ENCODE measurements at regions not wholly inside any gene's neighbourhood (a gene's known extent, or its start where the extent isn't known, plus 50 kb on each side); places are given as distances from the start of the nearest gene placed in this dataset.

DNA sequence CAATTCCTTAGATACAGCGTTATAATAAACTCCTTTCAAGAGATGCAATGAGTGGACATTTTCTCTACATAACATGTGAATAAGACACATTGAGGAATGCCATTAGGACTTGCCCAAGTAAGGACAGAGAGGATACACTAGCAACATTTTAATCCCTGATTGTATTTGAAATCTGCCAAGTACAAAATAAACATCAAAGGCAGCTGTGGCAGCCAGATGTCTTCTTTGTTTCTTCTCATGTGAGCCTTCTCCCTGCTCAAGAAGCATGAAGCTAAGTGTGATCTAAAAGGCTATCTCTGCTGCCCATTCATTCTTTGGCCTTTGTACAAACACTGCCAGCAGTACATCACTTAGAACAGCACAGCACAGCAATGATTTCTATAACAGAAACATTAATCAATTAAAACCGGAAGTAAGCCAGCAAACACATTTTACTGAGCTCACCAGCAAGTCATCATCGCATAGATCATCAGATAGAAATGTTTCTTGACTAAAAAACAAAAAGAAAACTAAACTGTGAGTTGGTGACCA lies 364.0 kb downstream of the CNTN6 start:
- Mint-ChIP-seq H3K4me1 (no peaks in the 10 kb centered on the region), H3K4me3 (no peak overlapping the region), H3K9me3 (peaks cover 0 to 8% (median 4%) of the 10 kb centered on the region in 7 donors), H3K27me3 (ENCODE audit: low read depth in 3 of 3) (no peaks in the 10 kb centered on the region), H3K27ac (no peak overlapping the region), H3K36me3 (no peaks in the 10 kb centered on the region)
- intact Hi-C loops (cut with micrococcal nuclease), result no loop called here
- Histone ChIP-seq H4K20me1 (ENCODE audit: insufficient read depth, low read length) (no peaks in the 10 kb centered on the region), H3K36me3 (replicated peaks in 1 of 2; ENCODE audit: control insufficient read depth in 1 of 2, insufficient read depth in 2 of 2, low read length in 2 of 2) (no peaks in the 10 kb centered on the region), H3K27ac (ENCODE audit: low read depth in 1 of 2, low read length in 2 of 2) (no peak overlapping the region), H3K79me2 (ENCODE audit: insufficient read depth, low read length) (no peaks in the 10 kb centered on the region), H2AFZ (ENCODE audit: insufficient read depth, low read depth, low read length, poor library complexity, severe bottlenecking) (no peak overlapping the region), H3K9ac (ENCODE audit: insufficient read depth, low read length, poor library complexity, severe bottlenecking) (no peak overlapping the region), H3K27me3 (ENCODE audit: control insufficient read depth in 2 of 2, insufficient read depth in 2 of 2, low read length in 2 of 2) (no peaks in the 10 kb centered on the region), H3K9me3 (replicated peaks in 1 of 2; ENCODE audit: control insufficient read depth in 1 of 2, insufficient read depth in 1 of 2, low read length in 2 of 2) (peaks cover 0 to 2% of the 10 kb centered on the region in 2 donors), H3K4me1 (ENCODE audit: control insufficient read depth in 1 of 2, insufficient read depth in 2 of 2, low read length in 2 of 2) (no peaks in the 10 kb centered on the region), H3K4me2 (replicated peaks; ENCODE audit: extremely low read depth, low read length, poor library complexity, severe bottlenecking) (no peak overlapping the region), H3K4me3 (replicated peaks in 1 of 3; ENCODE audit: low read depth in 2 of 3, low read length in 3 of 3) (no peak overlapping the region)
- TF ChIP-seq, protein P1, sequence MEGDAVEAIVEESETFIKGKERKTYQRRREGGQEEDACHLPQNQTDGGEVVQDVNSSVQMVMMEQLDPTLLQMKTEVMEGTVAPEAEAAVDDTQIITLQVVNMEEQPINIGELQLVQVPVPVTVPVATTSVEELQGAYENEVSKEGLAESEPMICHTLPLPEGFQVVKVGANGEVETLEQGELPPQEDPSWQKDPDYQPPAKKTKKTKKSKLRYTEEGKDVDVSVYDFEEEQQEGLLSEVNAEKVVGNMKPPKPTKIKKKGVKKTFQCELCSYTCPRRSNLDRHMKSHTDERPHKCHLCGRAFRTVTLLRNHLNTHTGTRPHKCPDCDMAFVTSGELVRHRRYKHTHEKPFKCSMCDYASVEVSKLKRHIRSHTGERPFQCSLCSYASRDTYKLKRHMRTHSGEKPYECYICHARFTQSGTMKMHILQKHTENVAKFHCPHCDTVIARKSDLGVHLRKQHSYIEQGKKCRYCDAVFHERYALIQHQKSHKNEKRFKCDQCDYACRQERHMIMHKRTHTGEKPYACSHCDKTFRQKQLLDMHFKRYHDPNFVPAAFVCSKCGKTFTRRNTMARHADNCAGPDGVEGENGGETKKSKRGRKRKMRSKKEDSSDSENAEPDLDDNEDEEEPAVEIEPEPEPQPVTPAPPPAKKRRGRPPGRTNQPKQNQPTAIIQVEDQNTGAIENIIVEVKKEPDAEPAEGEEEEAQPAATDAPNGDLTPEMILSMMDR (IDR thresholded peaks at IDR 0.05), result no peak
- 50% methylated on average over 2 of the region's 3 CpGs for WGBS (ENCODE audit: insufficient coverage)
- DNase-seq, result no peak

DNA sequence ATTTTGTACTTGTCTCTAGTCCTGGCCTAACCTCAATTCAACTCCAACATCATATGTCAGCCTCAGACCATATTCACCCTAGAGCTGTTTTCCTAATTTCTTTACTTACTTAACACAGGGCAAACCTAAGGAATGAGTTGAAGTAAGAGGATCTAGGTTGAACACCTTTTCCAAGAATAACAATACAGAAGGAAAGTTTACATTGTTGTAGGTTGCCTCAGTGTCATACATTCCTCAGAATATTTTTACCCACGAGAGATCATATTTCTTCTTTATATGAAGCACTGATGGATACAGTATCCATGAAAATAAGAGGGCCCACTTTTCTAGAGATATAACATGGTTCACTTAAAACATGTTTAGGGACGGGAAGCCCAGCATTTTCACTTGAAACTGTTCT lies 369.5 kb downstream of the CNTN6 start:
- no peak overlapping the region for H3K4me3 Mint-ChIP-seq
- Histone ChIP-seq H2AFZ (ENCODE audit: insufficient read depth, low read depth, low read length, poor library complexity, severe bottlenecking) (no peak overlapping the region), H3K4me3 (replicated peaks in 1 of 3; ENCODE audit: low read depth in 2 of 3, low read length in 3 of 3) (no peak overlapping the region), H3K9ac (ENCODE audit: insufficient read depth, low read length, poor library complexity, severe bottlenecking) (no peak overlapping the region), H3K36me3 (replicated peaks in 1 of 2; ENCODE audit: control insufficient read depth in 1 of 2, insufficient read depth in 2 of 2, low read length in 2 of 2) (no peaks in the 10 kb centered on the region), H3K9me3 (replicated peaks in 1 of 2; ENCODE audit: control insufficient read depth in 1 of 2, insufficient read depth in 1 of 2, low read length in 2 of 2) (peaks cover 4 to 12% of the 10 kb centered on the region in 2 donors), H3K27ac (ENCODE audit: low read depth in 1 of 2, low read length in 2 of 2) (no peak overlapping the region), H3K27me3 (ENCODE audit: control insufficient read depth in 2 of 2, insufficient read depth in 2 of 2, low read length in 2 of 2) (no peaks in the 10 kb centered on the region), H3K4me1 (ENCODE audit: control insufficient read depth in 1 of 2, insufficient read depth in 2 of 2, low read length in 2 of 2) (no peaks in the 10 kb centered on the region), H4K20me1 (ENCODE audit: insufficient read depth, low read length) (no peaks in the 10 kb centered on the region), H3K4me2 (replicated peaks; ENCODE audit: extremely low read depth, low read length, poor library complexity, severe bottlenecking) (no peak overlapping the region), H3K79me2 (ENCODE audit: insufficient read depth, low read length) (no peaks in the 10 kb centered on the region)
- WGBS (ENCODE audit: insufficient coverage), result no CpG with 5 or more reads among the region's 2 CpGs
- no peaks in the 10 kb centered on the region for H3K27me3 Mint-ChIP-seq (ENCODE audit: low read depth in 3 of 3)
- H3K27ac Mint-ChIP-seq, result no peak overlapping the region
- TF ChIP-seq, protein P1 (IDR thresholded peaks at IDR 0.05), result no peak
- intact Hi-C loops (cut with micrococcal nuclease), result no loop called here
- H3K4me1 Mint-ChIP-seq, result no peaks in the 10 kb centered on the region
- no peak for DNase-seq
- H3K36me3 Mint-ChIP-seq, result no peaks in the 10 kb centered on the region
- H3K9me3 Mint-ChIP-seq, result peaks cover 0 to 15% (median 5%) of the 10 kb centered on the region in 7 donors
